Pancreas (tissue), 10 donors: ENCODE measurements at regions not wholly inside any gene's neighbourhood (a gene's known extent, or its start where the extent isn't known, plus 50 kb on each side); places are given as distances from the start of the nearest gene placed in this dataset.
A peak's percentile ranks its signal among the peaks of the same experiment; 100 is the strongest.

ENCODE experiments used
- ATAC-seq, 4 donors: fragments of 200-7000 bp; cut with Tn5 transposase; one replicate each; pipeline versions ENCODE4 v1.8.0 to v1.9.1; 2020; ENCODE audit warnings: mild to moderate bottlenecking in 4 of 4, moderate library complexity in 4 of 4
- DNase-seq, 6 donors: peaks; one replicate each; pipeline ENCODE4 v3.0.0-alpha.2; 2020
- FAIRE-seq: peaks from 2 replicates; lab custom pipeline; 2012; peaks lifted over from hg19 to GRCh38; lab: Jason Lieb, UNC
- H3K27ac ChIP-seq, 4 donors: fragments of 200-600 bp; sonication (generic); 1 replicate in 3 of 4; 2 replicates in 1 of 4; pipeline versions ENCODE4 v1.5.0 to v1.8.0; 2020
- H3K27me3 ChIP-seq, 4 donors: fragments of 200-600 bp; one replicate each; pipeline ENCODE4 v1.8.0; 2021
- H3K36me3 ChIP-seq, 3 donors: fragments of 200-600 bp; sonication (generic) in 1 of 3; one replicate each; pipeline versions ENCODE4 v1.5.0 to v1.8.0; 2020 to 2021
- H3K4me1 ChIP-seq, 3 donors: fragments of 200-600 bp; one replicate each; pipeline ENCODE4 v1.8.0; 2021
- H3K4me3 ChIP-seq, 4 donors: fragments of 200-600 bp; sonication (generic) in 2 of 4; one replicate each; pipeline versions ENCODE4 v1.5.0 to v1.8.0; 2020 to 2021
- H3K9me3 ChIP-seq, 4 donors: fragments of 200-600 bp; one replicate each; pipeline ENCODE4 v1.8.0; 2021
- CTCF ChIP-seq, 4 donors: fragments of 200-600 bp; sonication (generic) in 3 of 4; IDR thresholded peaks; one replicate each; pipeline versions ENCODE4 v1.5.0 to v1.8.0; 2021; ENCODE audit warnings: antibody characterized with exemption in 4 of 4
- WGBS, 2 donors: extraction: QIAGEN DNeasy Blood & Tissue Kit; methylation state at CpG; one replicate each; pipeline ENCODE4 v1.1.7; 2013; 5-methylcytosine and 5-hydroxymethylcytosine counted together
- intact Hi-C, 3 donors: fragments of 100-400 bp; cut with DNase I; formaldehyde crosslinking; loops; one replicate each; pipeline versions ENCODE4 v1.11.1 to v1.14.2; 2022
- donor health status: healthy with polysubstance abuse.
- donor health status: DM: no; HTN: no; CAD: no; lungs with moderate emphysema.
- donor health status: DM: no; HTN: no; CAD: no.
- donor health status: control.
- donor health status: control.
- donor health status: Bipolar disorder and iron deficiency.
- donor health status: DM: yes; HTN: yes; CAD: no.
- donor health status: DM: no; HTN: no; CAD: no.
- donor health status: DM: no; HTN: no; CAD: no.
- donor health status: DM: yes; HTN: yes; CAD: no.

DNA sequence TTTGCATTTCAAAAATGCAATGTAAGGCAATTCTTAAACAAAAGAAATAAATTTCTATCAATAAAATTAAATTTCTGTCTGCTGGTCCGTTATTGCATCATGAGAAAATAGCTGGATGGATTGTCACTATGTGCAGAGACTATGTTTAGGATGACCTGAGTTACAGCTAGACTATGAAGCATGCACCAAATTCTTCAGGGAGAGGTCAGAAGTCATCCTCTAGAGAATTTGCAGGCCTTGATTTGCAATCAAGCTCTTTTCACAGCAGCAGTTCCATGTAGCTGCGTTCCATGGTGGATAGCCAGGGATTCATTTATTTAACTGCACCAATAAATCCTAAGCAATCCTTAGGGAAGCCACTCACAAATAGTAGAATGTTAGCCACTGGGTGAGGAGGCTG is 253.7 kb downstream of the MSRB3 start:
- ATAC-seq (no peak), FAIRE-seq (no peak), DNase-seq (no peak)
- Histone ChIP-seq H3K36me3 (no peaks in the 10 kb centered on the region), H3K4me1 (no peaks in the 10 kb centered on the region), H3K9me3 (no peaks in the 10 kb centered on the region), H3K27me3 (no peaks in the 10 kb centered on the region), H3K27ac (peak overlapping the region in 1 of 4 donors; percentile 58), H3K4me3 (no peak overlapping the region)
- TF ChIP-seq CTCF (IDR thresholded peaks at IDR 0.05) = no peak
- WGBS, 2 donors = 84 to 92% methylated on average over 2 of the region's 2 CpGs
- intact Hi-C loops = no loop called here

DNA sequence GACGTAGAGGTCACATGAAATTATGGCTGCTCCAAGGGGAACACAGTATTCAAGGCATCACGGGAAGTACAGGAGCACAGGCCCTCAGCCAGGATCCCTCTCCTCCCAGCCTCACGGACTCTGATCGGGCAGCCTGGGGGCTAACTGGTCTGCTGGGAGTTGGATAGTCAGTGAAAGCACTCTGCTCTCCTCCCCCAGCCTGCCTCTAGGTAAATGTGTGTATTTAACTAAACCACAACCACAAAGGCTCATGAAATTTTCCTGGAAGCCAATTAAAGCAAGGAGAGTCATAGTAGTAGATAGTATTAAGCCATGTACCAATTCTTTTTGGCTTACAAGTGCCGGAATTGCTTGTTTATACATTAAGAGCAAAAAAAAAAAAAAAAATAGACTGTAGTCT is 254.3 kb downstream of the MSRB3 start:
- no peaks in the 10 kb centered on the region for H3K4me1 ChIP-seq
- no peak for DNase-seq
- intact Hi-C loops = no loop called here
- 62 to 63% methylated on average over 5 of the region's 5 CpGs for WGBS, 2 donors
- TF ChIP-seq CTCF (IDR thresholded peaks at IDR 0.05) = no peak
- FAIRE-seq = no peak
- no peaks in the 10 kb centered on the region for H3K27me3 ChIP-seq
- no peaks in the 10 kb centered on the region for H3K36me3 ChIP-seq
- H3K27ac ChIP-seq = peak overlapping the region in 3 of 4 donors; percentile 22 to 58 (median 53)
- no peaks in the 10 kb centered on the region for H3K9me3 ChIP-seq
- no peak overlapping the region for H3K4me3 ChIP-seq
- ATAC-seq = peak in 2 of 4 donors; percentile 9 to 39

- Histone ChIP-seq H3K27me3 (no peaks in the 10 kb centered on the region), H3K36me3 (no peaks in the 10 kb centered on the region), H3K27ac (peak overlapping the region in 3 of 4 donors; percentile 22 to 58 (median 53)), H3K9me3 (no peaks in the 10 kb centered on the region), H3K4me1 (no peaks in the 10 kb centered on the region), H3K4me3 (no peak overlapping the region)
- ATAC-seq (peak; percentile 43 to 71 (median 63)), FAIRE-seq (no peak), DNase-seq (no peak)
- intact Hi-C loops = no loop called here
- no peak for TF ChIP-seq CTCF (IDR thresholded peaks at IDR 0.05)
- WGBS, 2 donors = 38 to 50% methylated on average over 10 of the region's 10 CpGs
Measured at GRCh38 chr12:65533177-65533883, 254.8 kb downstream of the MSRB3 start.

DNA sequence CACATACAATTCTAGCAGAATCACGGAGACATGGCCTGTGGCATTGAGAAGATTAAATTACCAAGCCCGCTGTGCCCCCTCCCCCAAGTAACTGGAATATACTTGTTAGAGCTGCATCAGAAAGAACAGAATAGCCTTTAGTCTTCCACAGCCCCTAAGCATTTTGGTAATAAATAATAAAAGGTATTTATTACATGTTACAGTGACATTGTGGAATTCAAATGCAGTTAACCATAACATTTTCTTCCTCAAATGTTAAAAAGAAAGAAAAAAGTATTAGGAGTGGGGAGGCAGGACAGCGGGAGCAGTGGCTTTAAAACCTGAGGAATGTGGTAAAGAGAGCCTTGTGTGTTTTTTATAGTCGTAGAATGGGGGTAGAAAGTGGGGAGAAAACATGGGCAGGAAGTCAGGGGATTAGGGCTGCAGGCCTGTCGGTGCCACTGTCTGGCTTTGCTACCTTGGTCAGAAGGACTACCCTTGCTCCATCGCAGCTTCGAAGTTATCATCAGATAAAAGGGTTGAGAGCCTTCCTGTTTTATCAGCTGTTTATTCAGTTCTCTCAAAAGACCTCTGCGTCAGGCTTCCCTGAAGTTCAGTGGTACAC is 255.9 kb downstream of the MSRB3 start:
- no peaks in the 10 kb centered on the region for H3K36me3 ChIP-seq
- intact Hi-C loops = no loop called here
- H3K27ac ChIP-seq = no peak overlapping the region
- H3K4me1 ChIP-seq = no peaks in the 10 kb centered on the region
- FAIRE-seq (no peak), ATAC-seq (peak in 1 of 4 donors; percentile 24), DNase-seq (no peak)
- no peaks in the 10 kb centered on the region for H3K27me3 ChIP-seq
- H3K4me3 ChIP-seq = no peak overlapping the region
- WGBS, 2 donors = 46 to 53% methylated on average over 8 of the region's 8 CpGs
- H3K9me3 ChIP-seq = no peaks in the 10 kb centered on the region
- no peak for TF ChIP-seq CTCF (IDR thresholded peaks at IDR 0.05)

DNA sequence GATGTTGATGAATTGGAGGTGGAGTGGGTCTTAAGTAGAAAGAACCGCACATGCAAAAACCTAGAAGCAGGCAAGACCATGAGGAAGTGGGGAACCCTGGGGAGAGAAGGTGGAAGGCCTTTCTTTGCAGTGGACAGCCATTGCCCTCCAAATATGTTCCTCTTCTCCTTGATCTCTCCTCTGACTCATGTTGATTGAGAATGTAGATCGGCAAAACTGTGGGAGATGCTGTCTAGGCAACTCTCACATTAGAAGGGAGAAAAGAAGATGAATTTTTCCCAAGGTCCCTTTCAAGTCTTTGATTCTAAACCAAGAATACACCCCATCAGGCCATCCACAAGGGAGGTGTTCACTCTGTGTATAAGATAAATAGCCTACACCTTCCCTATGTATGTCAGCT is 257.5 kb downstream of the MSRB3 start:
- no peaks in the 10 kb centered on the region for H3K4me1 ChIP-seq
- FAIRE-seq = no peak
- TF ChIP-seq CTCF (IDR thresholded peaks at IDR 0.05) = no peak
- H3K27ac ChIP-seq = no peak overlapping the region
- DNase-seq = no peak
- no peaks in the 10 kb centered on the region for H3K36me3 ChIP-seq
- no peak overlapping the region for H3K4me3 ChIP-seq
- H3K27me3 ChIP-seq = no peaks in the 10 kb centered on the region
- intact Hi-C loops = no loop called here
- H3K9me3 ChIP-seq = no peaks in the 10 kb centered on the region
- no peak for ATAC-seq
- 83 to 100% methylated on average over 2 of the region's 2 CpGs for WGBS, 2 donors
